ENCODE measurements at regions not wholly inside any gene's neighbourhood (a gene's known extent, or its start where the extent isn't known, plus 50 kb on each side); places are given as distances from the start of the nearest gene placed in this dataset.

DNA sequence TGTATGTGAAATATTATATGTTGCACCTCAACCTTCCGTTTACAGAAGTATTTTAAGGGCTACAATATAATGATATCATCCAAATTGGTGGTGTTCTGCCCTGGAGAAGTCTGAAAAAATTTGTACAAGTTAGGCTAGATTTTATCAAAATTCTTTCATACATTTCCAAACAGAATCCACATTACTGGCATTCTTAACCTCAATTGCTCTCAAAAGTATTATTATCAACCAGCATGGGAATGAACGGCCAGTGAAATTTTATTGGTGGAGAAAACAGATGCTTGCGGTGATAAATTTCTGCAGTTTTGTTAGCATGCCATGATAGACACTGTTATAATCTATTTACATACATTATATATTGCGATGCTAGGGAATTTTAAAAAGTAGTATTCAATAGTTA, 88.3 kb upstream of the TFPI start:
- Histone ChIP-seq H4K5ac (ENCODE audit: insufficient read length, low read depth, low read length) (no peak overlapping the region), H3K14ac (ENCODE audit: insufficient read length) (no peak overlapping the region), H3K56ac (replicated peaks; ENCODE audit: insufficient read length, low read depth, low read length) (no peak overlapping the region), H3K27me3 (replicated peaks in 1 of 4; ENCODE audit: control insufficient read depth in 3 of 4, extremely low read depth in 1 of 4, insufficient read depth in 3 of 4, low read length in 3 of 4) (no peaks in the 10 kb centered on the region), H2AK5ac (ENCODE audit: low read depth, low read length) (no peak overlapping the region), H3K9me3 (ENCODE audit: insufficient read depth in 2 of 2, low read depth in 1 of 2, low read length in 1 of 2) (peaks cover 0 to 6% of the 10 kb centered on the region in 2 experiments; a peak in 1 of 4 replicates), H3K23ac (ENCODE audit: insufficient read length) (no peak overlapping the region), H3K36me3 (ENCODE audit: control insufficient read depth in 2 of 4, insufficient read depth in 4 of 4, low read length in 3 of 4) (peaks cover 0 to 3% (median 0%) of the 10 kb centered on the region in 4 experiments; a peak in 1 of 8 replicates), H2BK15ac (ENCODE audit: low read length) (no peak overlapping the region), H2BK12ac (ENCODE audit: low read depth, low read length) (no peak overlapping the region), H3K9ac (replicated peaks in 1 of 4; ENCODE audit: extremely low read depth in 1 of 4, low read depth in 3 of 4, low read length in 3 of 4) (no peak overlapping the region), H3K4me1 (replicated peaks in 1 of 4; ENCODE audit: control insufficient read depth in 3 of 4, insufficient read depth in 4 of 4, low read length in 3 of 4) (no peaks in the 10 kb centered on the region), H3K27ac (ENCODE audit: low read depth, low read length) (no peak overlapping the region), H2BK120ac (replicated peaks; ENCODE audit: low read depth, low read length) (no peak overlapping the region), H4K8ac (ENCODE audit: extremely low read depth, insufficient read depth, low read length) (no peak overlapping the region), H3K79me2 (ENCODE audit: control insufficient read depth in 1 of 2, insufficient read depth in 2 of 2, low read length in 2 of 2) (no peaks in the 10 kb centered on the region), H2BK5ac (ENCODE audit: low read depth, low read length) (no peak overlapping the region), H2BK20ac (ENCODE audit: low read length) (no peak overlapping the region), H3K79me1 (ENCODE audit: low read depth, low read length) (no peaks in the 10 kb centered on the region), H4K91ac (replicated peaks; ENCODE audit: insufficient read length, low read length) (no peak overlapping the region), H2AFZ (ENCODE audit: low read length) (no peak overlapping the region), H3K4me2 (ENCODE audit: insufficient read depth in 1 of 2, low read depth in 2 of 2, low read length in 2 of 2) (no peak overlapping the region), H3K4ac (replicated peaks; ENCODE audit: insufficient read length, low read depth, low read length) (no peak overlapping the region), H3K18ac (ENCODE audit: extremely low read depth, low read length) (no peak overlapping the region), H3K23me2 (ENCODE audit: low read depth, low read length) (no peaks in the 10 kb centered on the region), H3K4me3 (ENCODE audit: extremely low read depth in 1 of 4, insufficient read depth in 2 of 4, low read depth in 3 of 4, low read length in 4 of 4) (no peak overlapping the region), H4K20me1 (replicated peaks in 1 of 2; ENCODE audit: control insufficient read depth in 1 of 2, insufficient read depth in 2 of 2, low read length in 2 of 2) (no peaks in the 10 kb centered on the region)
- TF ChIP-seq JUND (IDR thresholded peaks at IDR 0.05; ENCODE audit: low read length): no peak
- TF ChIP-seq CBX5 (IDR thresholded peaks at IDR 0.05; ENCODE audit: low read depth, low read length): no peak
- TF ChIP-seq CEBPB (IDR thresholded peaks at IDR 0.05; ENCODE audit: low read depth, low read length): no peak
- no peak for TF ChIP-seq RNF2 (IDR thresholded peaks at IDR 0.05; ENCODE audit: borderline replicate concordance, low read depth, low read length, missing control alignments, poor library complexity, severe bottlenecking)
- TF ChIP-seq GTF2F1 (IDR thresholded peaks at IDR 0.05; ENCODE audit: borderline replicate concordance, low read depth, low read length): no peak
- POLR2A ChIA-PET (ENCODE audit: partially characterized antibody): no interaction called here
- CTCF ChIA-PET (ENCODE audit: partially characterized antibody): interaction anchor here (0.9 kb wide), 1 partner anchor 16 kb away, joined by 4 read pairs; no protein-coding TSS in a partner anchor
- no peak for DNase-seq (ENCODE audit: low read depth in 1 of 2, low spot score in 2 of 2)
- 93% methylated on average over 4 of the region's 4 CpGs; no CpG with 5 or more reads in 1 of the 2 experiments for WGBS, 2 experiments (ENCODE audit: extremely low coverage in 1 of 2, insufficient coverage in 1 of 2, insufficient read length in 1 of 2, insufficient replicate concordance in 2 of 2, low coverage in 1 of 2, low lambda C conversion rate in 2 of 2, missing lambda C conversion rate in 1 of 2)
- no peak for FAIRE-seq

Data from H1 (cell line).